H9 (cell line): ENCODE measurements at regions not wholly inside any gene's neighbourhood (a gene's known extent, or its start where the extent isn't known, plus 50 kb on each side); places are given as distances from the start of the nearest gene placed in this dataset.
A peak's percentile ranks its signal among the peaks of the same experiment; 100 is the strongest.

Experiments used
- DNase-seq: peaks from one replicate; pipeline ENCODE4 v3.0.0-alpha.2; 2017
- H2AFZ ChIP-seq: one replicate; pipeline ENCODE4 v1.6.1; 2013; ENCODE audit warnings: mild to moderate bottlenecking, low read length, control low read depth, moderate library complexity
- H2AK5ac ChIP-seq: 2 replicates; pipeline ENCODE4 v1.6.1; 2013; ENCODE audit warnings: low read length, control low read depth, mixed read lengths; ENCODE audit not compliant: insufficient read length
- H2BK120ac ChIP-seq: one replicate; pipeline ENCODE4 v1.6.1; 2013; ENCODE audit warnings: low read depth, mild to moderate bottlenecking, low read length, control low read depth, inconsistent platforms; ENCODE audit not compliant: poor library complexity, severe bottlenecking
- H2BK12ac ChIP-seq: 2 replicates; pipeline ENCODE4 v1.6.1; 2013; ENCODE audit warnings: low read length, control low read depth, mixed read lengths, low read depth; ENCODE audit not compliant: insufficient read length
- H2BK15ac ChIP-seq: 2 replicates; pipeline ENCODE4 v1.6.1; 2013; ENCODE audit warnings: low read depth, low read length, control low read depth
- H2BK20ac ChIP-seq: one replicate; pipeline ENCODE4 v1.6.1; 2013; ENCODE audit warnings: low read depth, mild to moderate bottlenecking, low read length, control low read depth, inconsistent platforms; ENCODE audit not compliant: poor library complexity, severe bottlenecking
- H2BK5ac ChIP-seq: 2 replicates; pipeline ENCODE4 v1.6.1; 2013; ENCODE audit warnings: low read length, control low read depth, mixed read lengths; ENCODE audit not compliant: insufficient read length
- H3K14ac ChIP-seq: 2 replicates; pipeline ENCODE4 v1.6.1; 2013; ENCODE audit warnings: low read length, control low read depth; ENCODE audit not compliant: insufficient read depth
- H3K18ac ChIP-seq: 2 replicates; pipeline ENCODE4 v1.6.1; 2013; ENCODE audit warnings: low read depth, mild to moderate bottlenecking, mixed read lengths, low read length, control low read depth; ENCODE audit not compliant: insufficient read length
- H3K23ac ChIP-seq: 2 replicates; pipeline ENCODE4 v1.6.1; 2013; ENCODE audit warnings: low read length, control low read depth, mixed read lengths, low read depth; ENCODE audit not compliant: insufficient read length
- H3K23me2 ChIP-seq: 2 replicates; pipeline ENCODE4 v1.6.1; 2013; ENCODE audit warnings: low read depth, mild to moderate bottlenecking, mixed read lengths, low read length, control low read depth; ENCODE audit not compliant: insufficient read length, poor library complexity, severe bottlenecking
- H3K27ac ChIP-seq: 2 replicates; pipeline ENCODE4 v1.5.1; 2013; ENCODE audit warnings: low read length, control low read depth, mixed read lengths, low read depth; ENCODE audit not compliant: insufficient read length
- H3K27me3 ChIP-seq: 2 replicates; pipeline ENCODE4 v1.6.1; 2013; ENCODE audit warnings: low read length, control low read depth, inconsistent platforms; ENCODE audit not compliant: insufficient read depth
- H3K4ac ChIP-seq: 2 replicates; pipeline ENCODE4 v1.6.1; 2013; ENCODE audit warnings: low read depth, mild to moderate bottlenecking, control low read depth, inconsistent platforms, low read length, moderate library complexity
- H3K4me1 ChIP-seq: 2 replicates; pipeline ENCODE4 v1.6.1; 2013; ENCODE audit warnings: low read length, control low read depth, inconsistent platforms; ENCODE audit not compliant: insufficient read depth
- H3K4me2 ChIP-seq: 2 replicates; pipeline ENCODE4 v1.6.1; 2013; ENCODE audit warnings: low read length, control low read depth, mixed read lengths; ENCODE audit not compliant: insufficient read length, insufficient read depth
- H3K56ac ChIP-seq: 2 replicates; pipeline ENCODE4 v1.6.1; 2013; ENCODE audit warnings: low read depth, mild to moderate bottlenecking, mixed read lengths, low read length, control low read depth; ENCODE audit not compliant: insufficient read length
- H3K79me1 ChIP-seq: 2 replicates; pipeline ENCODE4 v1.6.1; 2013; ENCODE audit warnings: low read depth, mild to moderate bottlenecking, moderate library complexity, low read length, control low read depth, inconsistent platforms; ENCODE audit not compliant: insufficient read depth, poor library complexity, severe bottlenecking
- H3K79me2 ChIP-seq: 2 replicates; pipeline ENCODE4 v1.6.1; 2013; ENCODE audit warnings: low read length, control low read depth, inconsistent platforms; ENCODE audit not compliant: insufficient read depth
- H3K9ac ChIP-seq: 2 replicates; pipeline ENCODE4 v1.6.1; 2013; ENCODE audit warnings: low read length, control low read depth, mixed read lengths; ENCODE audit not compliant: insufficient read length; ENCODE audit errors: extremely low read depth
- H3K9me3 ChIP-seq: one replicate; pipeline ENCODE4 v1.6.1; 2013; ENCODE audit warnings: low read depth, low read length, inconsistent platforms; ENCODE audit not compliant: control insufficient read depth
- H3T11ph ChIP-seq: one replicate; pipeline ENCODE4 v1.6.1; 2013; ENCODE audit warnings: mild to moderate bottlenecking, low read length, control low read depth, inconsistent platforms
- H4K20me1 ChIP-seq: one replicate; pipeline ENCODE4 v1.6.1; 2013; ENCODE audit not compliant: control insufficient read depth, insufficient read length, insufficient read depth
- H4K5ac ChIP-seq: 2 replicates; pipeline ENCODE4 v1.6.1; 2013; ENCODE audit warnings: low read depth, mild to moderate bottlenecking, mixed read lengths, low read length, control low read depth; ENCODE audit not compliant: insufficient read length
- H4K8ac ChIP-seq: replicated peaks from 2 replicates; pipeline ENCODE4 v1.6.1; 2013; ENCODE audit warnings: low read length, control low read depth, mixed read lengths, low read depth; ENCODE audit not compliant: insufficient read length
- H4K91ac ChIP-seq: 2 replicates; pipeline ENCODE4 v1.6.1; 2013; ENCODE audit warnings: low read depth, mild to moderate bottlenecking, moderate library complexity, mixed read lengths, low read length, control low read depth; ENCODE audit not compliant: insufficient read length
- H3K27ac Mint-ChIP-seq, 3 experiments: 2 replicates in 2 of 3; 3 replicates in 1 of 3; pipeline ENCODE4 v1.8.0; 2020 to 2021; ENCODE audit warnings: mixed read lengths in 3 of 3, mild to moderate bottlenecking in 1 of 3, moderate library complexity in 1 of 3
- H3K27me3 Mint-ChIP-seq: 2 replicates; pipeline ENCODE4 v1.8.0; 2021; ENCODE audit warnings: low read depth, mild to moderate bottlenecking, moderate library complexity, mixed read lengths
- H3K36me3 Mint-ChIP-seq, 3 experiments: 2 replicates in 2 of 3; 3 replicates in 1 of 3; pipeline ENCODE4 v1.8.0; 2020 to 2021; ENCODE audit warnings: low read depth in 3 of 3, mixed read lengths in 3 of 3; ENCODE audit not compliant: insufficient read depth in 1 of 3
- H3K4me1 Mint-ChIP-seq, 2 experiments: 2 replicates each; pipeline ENCODE4 v1.8.0; 2020; ENCODE audit warnings: mixed read lengths in 2 of 2
- H3K4me3 Mint-ChIP-seq, 2 experiments: 2 replicates in 1 of 2; 3 replicates in 1 of 2; pipeline ENCODE4 v1.8.0; 2020 to 2021; ENCODE audit warnings: mild to moderate bottlenecking in 2 of 2, mixed read lengths in 2 of 2, moderate library complexity in 1 of 2
- H3K9me3 Mint-ChIP-seq, 2 experiments: 2 replicates in 1 of 2; 3 replicates in 1 of 2; pipeline ENCODE4 v1.8.0; 2020; ENCODE audit warnings: mild to moderate bottlenecking in 2 of 2, mixed read lengths in 2 of 2, moderate library complexity in 1 of 2
- WGBS: extraction: QIAGEN DNeasy Blood & Tissue Kit; methylation state at CpG from one replicate; pipeline ENCODE4 v1.1.7; 2013; ENCODE audit warnings: missing lambda C conversion rate, low lambda C conversion rate, mixed read lengths; ENCODE audit not compliant: insufficient read length; ENCODE audit errors: extremely low coverage; 5-methylcytosine and 5-hydroxymethylcytosine counted together
- TF ChIP-seq, protein P1 (sequence below): fragments of 200-600 bp; sonication (generic); conservative IDR thresholded peaks from 3 replicates; pipeline ENCODE4 v1.8.0; 2021; ENCODE audit warnings: antibody characterized with exemption, mild to moderate bottlenecking

DNA sequence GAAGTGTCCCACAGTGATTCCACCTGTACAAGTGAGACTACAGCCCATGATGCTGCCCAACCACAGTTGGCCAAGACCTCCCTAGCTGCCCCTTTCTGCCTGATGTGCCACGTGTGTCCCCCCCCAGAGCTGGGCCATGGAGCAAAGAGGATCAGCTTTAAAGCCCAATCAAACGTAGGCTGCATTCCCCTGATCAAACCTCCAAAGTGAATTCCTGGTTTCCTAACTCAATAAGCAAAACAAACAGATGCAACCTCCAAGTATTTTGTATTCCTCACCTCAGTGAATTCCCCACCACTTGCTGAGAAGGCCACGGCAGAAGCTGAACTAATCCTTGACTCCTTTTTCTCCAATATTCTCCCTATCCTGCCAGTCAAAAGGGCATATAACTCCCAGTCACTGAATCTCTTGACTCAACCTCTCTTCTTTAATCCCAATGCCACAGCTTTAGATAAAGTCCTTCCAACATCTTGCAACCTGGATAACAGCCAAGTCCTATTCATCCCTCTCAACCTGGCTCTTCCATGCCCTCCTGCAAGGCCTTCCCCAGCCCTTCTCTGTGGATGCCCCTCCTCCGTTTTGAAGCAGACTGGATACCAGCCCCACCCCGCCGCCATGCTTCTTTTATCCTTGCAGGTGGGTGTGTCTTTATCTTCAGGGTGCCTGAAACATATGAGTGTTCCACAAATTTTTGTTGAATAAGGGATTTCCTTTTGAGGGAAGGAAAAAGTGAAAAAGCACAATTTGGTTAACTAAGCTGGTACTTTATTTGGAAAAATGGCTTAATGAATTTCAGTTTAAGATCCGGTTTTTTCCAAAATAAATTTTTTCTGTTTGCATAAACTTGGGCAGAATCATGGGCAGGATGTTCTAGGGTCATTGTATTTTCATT is 285.2 kb upstream of the MKLN1 start:
- H2AFZ ChIP-seq, result no peak overlapping the region
- no peak overlapping the region for H2BK15ac ChIP-seq
- peak overlapping the region in 2 of 3 experiments; percentile 78 to 94; a peak in 5 of 7 replicates for H3K27ac Mint-ChIP-seq
- H3K36me3 Mint-ChIP-seq, result peaks cover 8 to 13% (median 11%) of the 10 kb centered on the region in 3 experiments
- no peak overlapping the region for H3K4me2 ChIP-seq
- H3K56ac ChIP-seq, result no peak overlapping the region
- H3K18ac ChIP-seq, result no peak overlapping the region
- H2AK5ac ChIP-seq, result no peak overlapping the region
- H4K5ac ChIP-seq, result no peak overlapping the region
- H3K9me3 ChIP-seq, result no peaks in the 10 kb centered on the region
- H2BK12ac ChIP-seq, result no peak overlapping the region
- H2BK120ac ChIP-seq, result no peak overlapping the region
- no peak overlapping the region for H3T11ph ChIP-seq
- no peaks in the 10 kb centered on the region for H3K27me3 ChIP-seq
- H3K4me1 ChIP-seq, result peaks cover 6% of the 10 kb centered on the region; the same call in 1 of the 2 replicates
- no peak overlapping the region for H3K14ac ChIP-seq
- peak overlapping the region in 1 of 2 experiments; percentile 2; a peak in 1 of 5 replicates for H3K4me3 Mint-ChIP-seq
- DNase-seq, result peak; percentile 55
- no peaks in the 10 kb centered on the region for H3K79me1 ChIP-seq
- H3K9ac ChIP-seq, result no peak overlapping the region
- no peak overlapping the region for H2BK20ac ChIP-seq
- H4K20me1 ChIP-seq, result no peaks in the 10 kb centered on the region
- H3K4ac ChIP-seq, result no peak overlapping the region
- TF ChIP-seq, protein P1, sequence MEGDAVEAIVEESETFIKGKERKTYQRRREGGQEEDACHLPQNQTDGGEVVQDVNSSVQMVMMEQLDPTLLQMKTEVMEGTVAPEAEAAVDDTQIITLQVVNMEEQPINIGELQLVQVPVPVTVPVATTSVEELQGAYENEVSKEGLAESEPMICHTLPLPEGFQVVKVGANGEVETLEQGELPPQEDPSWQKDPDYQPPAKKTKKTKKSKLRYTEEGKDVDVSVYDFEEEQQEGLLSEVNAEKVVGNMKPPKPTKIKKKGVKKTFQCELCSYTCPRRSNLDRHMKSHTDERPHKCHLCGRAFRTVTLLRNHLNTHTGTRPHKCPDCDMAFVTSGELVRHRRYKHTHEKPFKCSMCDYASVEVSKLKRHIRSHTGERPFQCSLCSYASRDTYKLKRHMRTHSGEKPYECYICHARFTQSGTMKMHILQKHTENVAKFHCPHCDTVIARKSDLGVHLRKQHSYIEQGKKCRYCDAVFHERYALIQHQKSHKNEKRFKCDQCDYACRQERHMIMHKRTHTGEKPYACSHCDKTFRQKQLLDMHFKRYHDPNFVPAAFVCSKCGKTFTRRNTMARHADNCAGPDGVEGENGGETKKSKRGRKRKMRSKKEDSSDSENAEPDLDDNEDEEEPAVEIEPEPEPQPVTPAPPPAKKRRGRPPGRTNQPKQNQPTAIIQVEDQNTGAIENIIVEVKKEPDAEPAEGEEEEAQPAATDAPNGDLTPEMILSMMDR, result no peak
- no peaks in the 10 kb centered on the region for H3K23me2 ChIP-seq
- WGBS, result no CpG with 5 or more reads among the region's 7 CpGs
- peaks cover 8 to 10% of the 10 kb centered on the region in 2 experiments for H3K9me3 Mint-ChIP-seq
- peaks cover 18 to 22% of the 10 kb centered on the region in 2 experiments for H3K4me1 Mint-ChIP-seq
- no peaks in the 10 kb centered on the region for H3K27me3 Mint-ChIP-seq
- no peak overlapping the region for H4K8ac ChIP-seq
- no peaks in the 10 kb centered on the region for H3K79me2 ChIP-seq
- no peak overlapping the region for H3K23ac ChIP-seq
- no peak overlapping the region for H4K91ac ChIP-seq
- no peak overlapping the region for H3K27ac ChIP-seq
- no peak overlapping the region for H2BK5ac ChIP-seq
